Astrocyte (in vitro differentiated cells and primary cell): ENCODE measurements at regions not wholly inside any gene's neighbourhood (a gene's known extent, or its start where the extent isn't known, plus 50 kb on each side); places are given as distances from the start of the nearest gene placed in this dataset.

ENCODE experiments used
- EZH2 ChIP-seq: IDR thresholded peaks from 2 replicates; pipeline ENCODE4 v1.6.1; 2012; ENCODE audit warnings: mild to moderate bottlenecking, low read length, inconsistent platforms; ENCODE audit not compliant: insufficient read depth
- TF ChIP-seq, protein P1 (sequence below): IDR thresholded peaks from 2 replicates; pipeline ENCODE4 v1.5.1; 2011; ENCODE audit warnings: low read depth, mild to moderate bottlenecking, inconsistent platforms, low read length, moderate library complexity; ENCODE audit not compliant: insufficient read depth

DNA sequence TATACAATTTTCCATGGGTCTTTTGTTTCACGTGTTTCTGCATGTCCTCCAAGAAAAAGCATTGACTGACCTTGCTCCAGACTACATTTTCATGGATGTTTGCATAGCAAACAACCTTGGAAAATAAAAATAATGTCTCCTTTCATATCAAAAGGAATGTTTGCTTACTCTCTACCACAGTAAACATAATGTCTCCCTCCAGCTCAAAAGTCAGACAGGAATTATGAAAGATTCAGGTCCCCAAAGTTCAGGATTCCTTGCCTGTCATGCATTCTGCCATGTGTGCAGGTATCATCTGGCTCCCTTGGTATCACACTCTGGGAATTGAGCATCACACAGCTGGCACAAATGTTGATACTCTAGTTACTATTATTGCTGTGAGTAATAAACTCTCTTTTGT, 103.1 kb upstream of the ZC3H15 start:
- TF ChIP-seq EZH2, result no peak
- TF ChIP-seq, protein P1, sequence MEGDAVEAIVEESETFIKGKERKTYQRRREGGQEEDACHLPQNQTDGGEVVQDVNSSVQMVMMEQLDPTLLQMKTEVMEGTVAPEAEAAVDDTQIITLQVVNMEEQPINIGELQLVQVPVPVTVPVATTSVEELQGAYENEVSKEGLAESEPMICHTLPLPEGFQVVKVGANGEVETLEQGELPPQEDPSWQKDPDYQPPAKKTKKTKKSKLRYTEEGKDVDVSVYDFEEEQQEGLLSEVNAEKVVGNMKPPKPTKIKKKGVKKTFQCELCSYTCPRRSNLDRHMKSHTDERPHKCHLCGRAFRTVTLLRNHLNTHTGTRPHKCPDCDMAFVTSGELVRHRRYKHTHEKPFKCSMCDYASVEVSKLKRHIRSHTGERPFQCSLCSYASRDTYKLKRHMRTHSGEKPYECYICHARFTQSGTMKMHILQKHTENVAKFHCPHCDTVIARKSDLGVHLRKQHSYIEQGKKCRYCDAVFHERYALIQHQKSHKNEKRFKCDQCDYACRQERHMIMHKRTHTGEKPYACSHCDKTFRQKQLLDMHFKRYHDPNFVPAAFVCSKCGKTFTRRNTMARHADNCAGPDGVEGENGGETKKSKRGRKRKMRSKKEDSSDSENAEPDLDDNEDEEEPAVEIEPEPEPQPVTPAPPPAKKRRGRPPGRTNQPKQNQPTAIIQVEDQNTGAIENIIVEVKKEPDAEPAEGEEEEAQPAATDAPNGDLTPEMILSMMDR, result no peak
